Activated CD4-positive, alpha-beta T cell treated with anti-CD3 and anti-CD28 coated beads, Interleukin-2, Interleukin-6, amounts not matched to agents 100 ng/mL and 50 ng/mL, durations not matched to agents 16 hours and 8 hours (primary cell): ENCODE measurements at regions not wholly inside any gene's neighbourhood (a gene's known extent, or its start where the extent isn't known, plus 50 kb on each side); places are given as distances from the start of the nearest gene placed in this dataset.

Source experiments
- DNase-seq: peaks from one replicate; pipeline ENCODE4 v3.0.0-alpha.2; 2020

DNA sequence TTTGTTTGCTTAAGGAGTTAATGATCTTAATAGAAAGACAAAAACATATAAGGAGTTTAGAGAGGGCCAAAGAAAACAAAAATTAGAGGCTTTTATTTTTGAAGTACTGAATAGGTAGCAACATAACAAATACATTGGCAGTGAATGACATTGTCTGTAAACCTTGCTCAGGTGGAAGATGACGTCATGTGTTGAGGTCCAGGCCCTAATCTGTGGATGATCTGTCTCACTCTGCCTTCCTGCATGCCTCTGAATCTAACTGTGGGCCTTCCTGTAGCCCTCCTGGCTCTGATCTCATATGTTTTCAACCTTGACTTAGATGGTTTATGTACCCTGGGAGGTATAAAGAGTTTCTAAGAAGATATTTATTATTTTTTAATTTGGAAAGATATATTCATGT is 58.1 kb upstream of the DYNAP start:
- no peak for DNase-seq
